22Rv1 (cell line): ENCODE measurements at regions not wholly inside any gene's neighbourhood (a gene's known extent, or its start where the extent isn't known, plus 50 kb on each side); places are given as distances from the start of the nearest gene placed in this dataset.

Source experiments
- CTCF ChIP-seq: fragments of 450-650 bp; IDR thresholded peaks from 2 replicates; pipeline ENCODE4 v1.5.1; 2017; ENCODE audit warnings: mild to moderate bottlenecking
- ZFX ChIP-seq: fragments of 450-650 bp; IDR thresholded peaks from 2 replicates; pipeline ENCODE4 v1.6.1; 2017; ENCODE audit warnings: antibody characterized with exemption, borderline replicate concordance

DNA sequence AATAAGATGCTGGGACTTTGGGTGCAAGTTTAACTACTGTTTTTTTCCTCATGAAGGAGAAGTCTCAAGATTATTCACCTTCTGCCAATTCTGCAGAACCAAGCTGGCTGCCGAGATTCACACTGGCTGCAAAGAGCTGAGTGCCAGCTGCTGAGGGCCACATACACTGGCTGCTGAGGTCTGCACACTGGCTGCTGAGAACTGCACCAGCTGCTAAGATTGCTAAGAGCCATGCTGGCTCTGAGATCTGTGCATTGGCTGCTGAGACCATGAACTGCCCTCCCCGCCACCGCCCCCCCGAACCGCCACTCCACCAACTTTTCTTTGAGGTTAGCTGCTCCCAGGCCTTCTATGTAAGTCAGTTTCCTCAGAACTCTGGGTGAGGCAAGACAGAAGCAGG is 330.3 kb downstream of the CBLL2 start:
- TF ChIP-seq ZFX (no peak), CTCF (no peak)
